Uterus (tissue), 2 donors: ENCODE measurements at regions not wholly inside any gene's neighbourhood (a gene's known extent, or its start where the extent isn't known, plus 50 kb on each side); places are given as distances from the start of the nearest gene placed in this dataset.

Source experiments
- CTCF ChIP-seq, 4 experiments: fragments of 200-600 bp in 2 of 4; fragments of 450-650 bp in 2 of 4; sonication (generic) in 2 of 4; IDR thresholded peaks; one replicate each; pipeline ENCODE4 v1.5.1; 2016 to 2019; ENCODE audit warnings: antibody characterized with exemption in 4 of 4, mild to moderate bottlenecking in 2 of 4, moderate library complexity in 1 of 4
- POLR2A ChIP-seq, 2 donors: fragments of 450-650 bp; IDR thresholded peaks; one replicate each; pipeline ENCODE4 v1.6.1; 2016; ENCODE audit warnings: antibody characterized with exemption in 2 of 2, mild to moderate bottlenecking in 1 of 2, moderate library complexity in 1 of 2

DNA sequence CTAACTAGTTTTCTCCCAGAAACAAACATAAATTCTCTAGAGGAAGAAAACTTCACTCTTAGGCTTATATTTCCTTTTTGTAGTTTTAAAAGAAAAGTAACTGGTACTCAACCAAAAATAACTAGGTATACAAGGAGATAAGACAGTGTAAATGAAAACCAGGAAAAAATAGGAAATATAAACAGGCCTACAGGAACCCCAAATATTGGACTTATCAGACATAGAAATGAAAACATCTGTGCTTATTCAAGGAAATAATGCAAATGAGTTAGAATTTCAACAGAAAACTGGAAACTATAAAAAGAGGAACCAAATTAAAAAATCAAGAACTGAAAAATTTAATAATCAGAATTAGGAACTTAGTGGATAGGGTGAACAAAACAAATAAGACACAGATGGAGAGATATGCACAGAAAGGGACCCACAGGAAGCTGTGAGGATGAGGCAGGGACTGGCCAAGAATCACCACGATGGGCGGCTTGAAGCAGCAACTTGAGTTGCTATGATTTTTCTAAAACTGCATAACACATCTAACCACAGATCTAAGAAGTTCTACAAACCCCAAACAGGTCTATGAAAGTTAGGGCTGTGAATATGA is 67.5 kb upstream of the ACTRT2 start:
- TF ChIP-seq CTCF (IDR thresholded peaks at IDR 0.05): no peak
- no peak for TF ChIP-seq POLR2A (IDR thresholded peaks at IDR 0.05)
